ENCODE measurements at regions not wholly inside any gene's neighbourhood (a gene's known extent, or its start where the extent isn't known, plus 50 kb on each side); places are given as distances from the start of the nearest gene placed in this dataset.
"Not testable (repeated sequence)": the region's sequence is repeated elsewhere in the genome, so short reads cannot be mapped to it uniquely, and the experiment has no call there.

GRCh38 chr4:52407545-52407944 is 251.6 kb downstream of the USP46 start:
- TF ChIP-seq CTCF (IDR thresholded peaks at IDR 0.05; ENCODE audit: extremely low read depth, missing control alignments) = no peak
- DNase-seq (ENCODE audit: low spot score) = no peak

GRCh38 chr4:52408032-52408431 is 251.1 kb downstream of the USP46 start:
- no peak for DNase-seq (ENCODE audit: low spot score)
- no peak for TF ChIP-seq CTCF (IDR thresholded peaks at IDR 0.05; ENCODE audit: extremely low read depth, missing control alignments)

- TF ChIP-seq CTCF (IDR thresholded peaks at IDR 0.05; ENCODE audit: extremely low read depth, missing control alignments) = no peak
- no peak for DNase-seq (ENCODE audit: low spot score)
Measured at GRCh38 chr4:52408471-52408870, 250.6 kb downstream of the USP46 start.

GRCh38 chr4:52409766-52410165 is 249.3 kb downstream of the USP46 start:
- not testable (repeated sequence) for DNase-seq (ENCODE audit: low spot score)

GRCh38 chr4:52410971-52411370 is 248.1 kb downstream of the USP46 start:
- no peak for TF ChIP-seq CTCF (IDR thresholded peaks at IDR 0.05; ENCODE audit: extremely low read depth, missing control alignments)
- no peak for DNase-seq (ENCODE audit: low spot score)

- no peak for DNase-seq (ENCODE audit: low spot score)
- TF ChIP-seq CTCF (IDR thresholded peaks at IDR 0.05; ENCODE audit: extremely low read depth, missing control alignments) = no peak
Measured at GRCh38 chr4:52420330-52420729, 238.8 kb downstream of the USP46 start.

- no peak for TF ChIP-seq CTCF (IDR thresholded peaks at IDR 0.05; ENCODE audit: extremely low read depth, missing control alignments)
- no peak for DNase-seq (ENCODE audit: low spot score)
Measured at GRCh38 chr4:52421811-52422213, 237.3 kb downstream of the USP46 start.

- DNase-seq (ENCODE audit: low spot score) = no peak
- TF ChIP-seq CTCF (IDR thresholded peaks at IDR 0.05; ENCODE audit: extremely low read depth, missing control alignments) = no peak
Measured at GRCh38 chr4:52423967-52424366, 235.1 kb downstream of the USP46 start.

All from GM20000 (cell line).